NCI-H526 treated with DMSO at 0.1 percent for 48 hours (cell line): ENCODE measurements at regions not wholly inside any gene's neighbourhood (a gene's known extent, or its start where the extent isn't known, plus 50 kb on each side); places are given as distances from the start of the nearest gene placed in this dataset.

Experiments
- DNase-seq: peaks from one replicate; lab custom pipeline; 2025; lab: John Stamatoyannopoulos, UW

GRCh38 chr9:115733318-115734110 is 420.1 kb upstream of the PAPPA start:
- DNase-seq = no peak

DNA sequence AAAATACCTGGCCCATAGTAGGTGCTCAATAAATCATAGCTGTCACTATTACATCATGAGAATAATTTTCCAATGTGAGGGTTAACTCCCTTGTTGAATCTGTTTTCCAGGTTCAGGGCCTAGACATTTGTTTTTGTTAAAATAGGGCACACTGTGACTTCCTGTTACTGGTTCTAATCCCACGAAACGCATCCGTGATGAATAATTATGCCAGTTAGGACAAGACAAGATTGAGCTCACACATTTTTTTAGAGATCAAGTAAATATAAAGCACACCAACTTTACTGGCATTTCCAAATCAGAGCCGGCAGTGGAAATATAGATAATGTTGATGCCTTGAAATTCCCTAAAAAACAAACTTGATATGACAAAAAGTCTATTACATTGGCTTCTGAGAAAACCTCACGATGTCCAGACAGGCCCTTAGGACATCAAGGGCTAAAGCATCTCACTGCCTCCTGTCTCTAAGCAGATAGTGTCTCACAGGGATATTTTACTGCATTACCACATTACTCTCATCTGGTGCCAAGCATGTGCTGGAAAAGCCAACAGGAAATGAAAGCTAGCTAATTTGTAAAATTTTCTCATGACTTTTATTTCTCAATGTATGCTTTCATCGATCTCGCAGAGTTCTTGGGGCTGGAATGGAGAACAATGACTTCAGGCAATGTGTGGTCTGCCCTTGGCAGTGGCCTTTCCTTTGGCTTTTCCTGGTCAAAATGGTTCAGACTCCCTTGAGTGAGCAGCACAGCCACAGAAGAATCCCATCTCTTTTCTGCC is 414.3 kb upstream of the PAPPA start:
- DNase-seq = no peak

DNA sequence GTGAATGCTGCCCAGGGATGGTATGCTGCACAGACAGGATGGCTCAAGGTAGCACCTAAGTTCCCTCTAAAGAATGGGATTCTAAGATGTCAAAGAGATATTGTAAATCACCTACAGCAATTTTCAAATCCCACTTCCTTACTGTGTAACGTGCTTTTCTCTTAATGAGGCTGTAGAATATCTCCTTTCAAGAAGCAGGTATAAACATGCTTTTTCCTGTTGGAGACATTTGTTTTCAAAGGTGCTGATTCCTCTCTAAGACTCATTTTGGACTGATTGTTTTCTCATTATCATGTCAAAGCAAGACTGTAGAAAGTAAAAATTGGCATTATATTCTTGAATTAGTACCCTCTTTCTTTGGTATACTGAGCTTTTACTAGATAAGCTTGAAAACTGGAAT is 412.6 kb upstream of the PAPPA start:
- DNase-seq = no peak

- DNase-seq = no peak
Measured at GRCh38 chr9:115743709-115744605, 409.6 kb upstream of the PAPPA start.

DNA sequence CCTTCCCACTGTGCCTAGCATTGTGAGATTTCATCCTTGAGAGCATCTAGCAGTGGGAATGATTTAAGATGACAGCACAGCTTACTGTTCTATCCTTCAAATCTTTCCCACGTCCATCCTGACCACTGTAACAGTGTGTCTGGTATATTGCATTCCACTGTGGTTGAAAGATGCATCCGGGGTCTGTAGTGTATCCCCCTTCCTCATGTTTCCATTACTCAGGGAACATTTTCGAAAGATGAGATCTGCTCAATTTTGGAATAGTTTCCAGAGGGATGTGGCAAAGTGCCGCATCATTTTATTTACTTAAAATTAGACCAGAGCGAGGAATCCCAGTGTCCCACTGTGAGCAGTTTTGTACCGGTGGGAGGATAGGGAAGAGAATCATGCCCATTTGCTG is 407.1 kb upstream of the PAPPA start:
- no peak for DNase-seq

DNA sequence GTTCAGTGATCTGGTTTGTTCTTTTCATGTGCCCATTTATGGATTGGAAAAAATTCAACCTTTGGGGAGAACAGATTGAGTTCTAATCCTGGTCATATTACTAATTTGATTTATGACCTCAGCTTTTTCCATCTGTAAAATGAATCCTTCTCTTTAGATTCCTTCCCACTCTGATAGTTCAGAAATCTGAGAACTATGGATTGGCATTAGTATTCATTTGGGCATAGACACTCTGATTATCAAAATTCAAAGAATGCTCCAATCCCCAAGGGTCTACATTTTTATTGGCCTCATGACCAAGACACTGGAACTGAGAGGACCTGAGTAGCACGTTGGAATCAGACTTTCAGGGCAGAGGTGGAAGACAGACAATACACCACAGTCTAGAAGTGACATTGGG is 405.9 kb upstream of the PAPPA start:
- no peak for DNase-seq

GRCh38 chr9:115756736-115757135 is 396.9 kb upstream of the PAPPA start:
- DNase-seq = no peak

GRCh38 chr9:115757461-115757860 is 396.1 kb upstream of the PAPPA start:
- no peak for DNase-seq

- no peak for DNase-seq
Measured at GRCh38 chr9:115758441-115758840, 395.1 kb upstream of the PAPPA start.

- no peak for DNase-seq
Measured at GRCh38 chr9:115759426-115759825, 394.2 kb upstream of the PAPPA start.

GRCh38 chr9:115764645-115765044 is 388.9 kb upstream of the PAPPA start:
- no peak for DNase-seq

DNA sequence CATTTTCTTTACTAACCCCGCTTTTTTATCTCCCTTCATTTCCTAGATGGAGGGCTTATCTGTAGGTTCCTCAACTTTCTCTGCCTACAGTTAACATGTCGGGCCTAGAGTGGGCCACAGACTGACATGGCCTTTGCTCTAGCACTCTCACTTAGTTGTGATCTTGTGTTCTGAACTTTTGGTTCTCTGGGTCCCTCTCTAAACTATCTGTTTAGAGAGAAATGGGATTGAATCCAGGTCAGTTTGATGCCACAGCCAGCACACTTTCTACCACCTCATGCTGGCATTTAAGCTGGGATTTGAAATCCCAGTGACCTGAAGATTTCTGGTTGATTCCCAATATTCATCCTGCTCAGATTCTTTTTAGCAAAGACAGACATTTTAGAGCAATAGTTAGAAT is 388.5 kb upstream of the PAPPA start:
- DNase-seq = no peak

- DNase-seq = no peak
Measured at GRCh38 chr9:115766370-115766955, 387.1 kb upstream of the PAPPA start.

DNA sequence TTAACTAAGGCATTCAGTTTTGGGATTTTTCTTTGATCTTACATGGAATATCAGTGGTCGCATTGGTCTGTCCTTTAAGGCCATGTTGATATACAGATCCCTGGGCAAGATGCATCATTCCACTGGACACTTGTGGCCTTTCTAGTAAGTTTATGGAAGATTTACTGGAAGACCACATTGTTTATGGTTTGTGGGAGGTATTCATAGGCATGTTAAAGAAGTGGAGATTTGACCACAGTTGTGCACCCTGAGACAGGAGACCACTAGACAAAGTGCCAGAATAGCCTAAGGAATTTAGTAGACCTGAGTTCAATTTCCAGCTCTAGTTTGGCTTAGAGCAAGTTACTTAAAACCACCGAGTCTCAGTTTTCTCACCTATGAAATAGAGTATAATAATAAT is 383.1 kb upstream of the PAPPA start:
- DNase-seq = no peak

DNA sequence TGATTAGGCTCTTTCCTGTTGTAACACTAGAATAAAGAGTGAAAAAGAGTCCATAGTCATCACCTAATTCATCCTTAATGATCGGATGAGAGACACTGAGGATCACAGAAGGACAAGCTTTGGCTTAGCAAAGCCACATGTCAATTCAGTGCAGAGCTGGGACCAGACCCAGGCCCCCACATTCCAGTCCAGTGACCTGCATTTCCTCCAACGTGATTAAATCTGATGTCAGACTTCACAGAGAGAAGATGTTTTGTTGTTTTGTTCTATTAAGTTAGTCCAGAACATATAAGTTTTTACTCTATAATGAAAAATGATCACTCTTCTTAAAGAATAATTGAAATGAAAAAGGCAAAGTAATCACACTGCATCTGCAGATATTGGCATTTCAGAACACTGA is 377.9 kb upstream of the PAPPA start:
- no peak for DNase-seq

- DNase-seq = no peak
Measured at GRCh38 chr9:115777610-115778009, 376.0 kb upstream of the PAPPA start.

GRCh38 chr9:115781070-115781736 is 372.4 kb upstream of the PAPPA start:
- DNase-seq = no peak

DNA sequence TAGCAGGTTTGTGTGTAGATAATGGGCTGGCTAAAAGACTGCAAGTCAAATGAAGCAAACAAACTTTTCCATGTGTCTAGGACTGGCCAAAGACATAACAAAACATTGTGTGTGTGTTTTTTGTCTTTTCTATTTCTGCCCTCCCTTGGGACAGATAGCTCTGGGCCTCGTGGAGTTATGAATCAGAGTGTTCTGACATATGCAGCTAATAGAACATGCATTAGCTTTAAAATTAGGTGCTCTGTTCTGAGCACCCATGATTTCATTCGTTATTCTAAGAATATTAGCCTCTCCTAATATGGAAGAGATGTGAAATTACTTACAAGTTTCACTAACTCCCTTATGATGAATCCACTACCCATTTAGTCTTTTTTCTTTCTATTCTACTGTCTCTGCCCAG is 367.3 kb upstream of the PAPPA start:
- no peak for DNase-seq

DNA sequence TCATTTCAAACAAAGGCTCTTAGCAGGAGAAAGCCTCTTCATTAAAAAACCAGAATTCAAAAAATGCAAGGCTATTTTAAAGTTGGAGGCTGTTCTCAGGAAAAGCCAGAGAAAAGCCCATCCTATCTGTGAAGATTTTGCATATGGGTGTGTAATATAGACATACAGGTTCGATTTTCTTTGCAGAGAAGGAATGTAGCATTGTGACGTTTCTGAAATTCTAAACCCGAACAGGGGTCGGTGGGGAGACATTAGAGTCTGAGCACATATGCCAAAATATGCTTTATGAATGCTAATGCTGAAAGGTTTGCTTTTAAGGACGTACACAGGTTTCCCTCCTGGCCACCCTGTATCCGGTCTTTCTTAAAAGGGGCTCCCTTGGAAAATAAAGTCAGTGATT is 363.1 kb upstream of the PAPPA start:
- no peak for DNase-seq

DNA sequence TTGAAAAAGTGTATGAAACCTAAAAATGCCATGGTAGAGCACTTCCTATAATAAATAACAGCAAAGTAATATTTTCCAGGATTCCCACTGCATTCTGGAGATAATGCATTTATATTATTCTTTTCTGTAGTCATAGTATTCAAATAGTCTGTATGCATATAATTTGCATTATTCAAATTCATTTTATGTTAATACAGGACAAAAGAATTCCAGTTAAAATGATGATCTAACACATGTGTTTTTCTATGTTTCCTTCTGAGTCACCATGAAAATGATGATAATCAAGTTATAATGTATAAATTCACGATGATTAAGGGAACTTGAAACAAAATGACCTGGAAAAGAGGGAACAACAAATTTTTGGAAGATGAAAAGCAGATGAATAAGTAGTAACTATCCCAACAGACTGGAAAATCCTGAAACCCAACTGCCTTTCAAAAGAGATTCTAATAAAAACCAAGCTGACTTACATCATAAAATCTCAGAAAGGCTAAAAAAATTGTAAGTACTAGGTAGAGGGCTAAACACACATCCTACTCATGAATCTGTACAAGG is 358.6 kb upstream of the PAPPA start:
- peak; percentile 28 for DNase-seq

DNA sequence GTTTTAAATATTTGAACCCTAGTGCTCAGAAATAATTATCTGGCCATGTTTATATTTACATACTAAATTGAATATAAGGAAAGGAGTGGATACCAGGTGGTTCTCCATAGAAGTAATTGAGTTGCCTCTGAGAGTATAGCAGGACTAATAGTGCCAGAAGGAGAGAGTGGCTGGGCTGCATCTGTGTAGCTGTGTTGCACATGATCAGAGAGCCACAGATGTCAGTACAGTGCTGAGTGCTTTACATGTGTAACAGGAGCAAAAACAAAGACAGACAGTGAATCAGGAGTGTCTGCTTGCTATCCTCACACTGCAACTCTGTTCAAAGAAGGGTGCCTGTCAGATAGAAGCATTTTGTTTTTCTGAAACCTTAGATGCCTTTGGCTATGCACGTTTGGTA is 353.9 kb upstream of the PAPPA start:
- DNase-seq = no peak
